Neuron (in vitro differentiated cells): ENCODE measurements at regions not wholly inside any gene's neighbourhood (a gene's known extent, or its start where the extent isn't known, plus 50 kb on each side); places are given as distances from the start of the nearest gene placed in this dataset.

ENCODE experiments used
- H2AFZ ChIP-seq: one replicate; pipeline ENCODE4 v1.6.1; 2013; ENCODE audit warnings: low read depth, mild to moderate bottlenecking, inconsistent platforms, low read length, moderate library complexity
- H3K27me3 ChIP-seq: one replicate; pipeline ENCODE4 v1.6.1; 2013; ENCODE audit warnings: low read length; ENCODE audit not compliant: insufficient read depth
- H3K36me3 ChIP-seq: one replicate; pipeline ENCODE4 v1.6.1; 2013; ENCODE audit warnings: low read length; ENCODE audit not compliant: insufficient read depth
- H3K4me1 ChIP-seq: one replicate; pipeline ENCODE4 v1.6.1; 2013; ENCODE audit warnings: low read length; ENCODE audit not compliant: insufficient read depth
- H3K4me3 ChIP-seq: 2 replicates; pipeline ENCODE4 v1.5.1; 2013; ENCODE audit warnings: mild to moderate bottlenecking, low read length, moderate library complexity
- H3K9me3 ChIP-seq: one replicate; pipeline ENCODE4 v1.6.1; 2013; ENCODE audit warnings: low read length

DNA sequence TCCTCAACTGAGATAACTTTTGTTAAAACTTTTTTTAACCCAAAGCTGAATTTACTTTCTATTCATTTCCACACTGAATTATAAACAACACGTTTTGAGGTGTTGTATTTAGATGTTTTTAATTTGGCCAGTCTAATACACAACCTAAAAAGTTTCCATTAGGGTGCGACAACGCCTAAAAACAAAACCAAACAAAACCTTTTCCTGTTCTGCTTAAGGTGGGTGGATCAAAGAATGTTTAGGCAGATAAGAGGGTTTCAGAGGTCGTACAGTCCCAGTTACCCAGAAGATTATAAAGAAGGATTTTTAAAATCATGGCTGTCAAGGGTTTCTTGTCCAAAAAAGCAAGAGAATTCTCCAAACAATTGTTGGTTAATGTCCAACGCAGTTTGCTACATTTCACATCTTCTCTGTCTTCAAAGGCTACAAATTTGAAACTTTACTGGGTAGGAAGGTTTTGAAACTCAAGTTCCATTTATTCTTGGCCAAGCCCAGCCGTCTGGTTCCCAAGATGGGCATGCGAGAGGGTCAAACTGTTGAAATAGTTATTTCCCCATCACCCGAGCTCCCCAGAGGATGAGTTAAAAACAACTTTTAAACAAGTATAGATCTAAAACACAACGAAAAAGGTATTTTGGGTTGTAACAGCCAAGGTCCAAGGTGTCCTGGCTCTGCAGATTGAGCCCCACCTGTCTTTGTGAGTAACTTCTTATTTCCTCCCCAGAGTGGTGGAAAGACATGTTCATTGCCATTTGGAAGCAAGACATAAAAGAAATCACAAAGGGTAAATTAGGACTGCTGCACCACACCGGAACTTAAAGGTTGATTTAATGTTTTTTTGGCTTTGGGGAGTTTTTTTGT, 122.8 kb upstream of the MAP3K1 start:
- Histone ChIP-seq H3K4me1 (no peaks in the 10 kb centered on the region), H3K4me3 (no peak overlapping the region), H3K9me3 (no peaks in the 10 kb centered on the region), H3K36me3 (no peaks in the 10 kb centered on the region), H2AFZ (no peak overlapping the region), H3K27me3 (no peaks in the 10 kb centered on the region)

DNA sequence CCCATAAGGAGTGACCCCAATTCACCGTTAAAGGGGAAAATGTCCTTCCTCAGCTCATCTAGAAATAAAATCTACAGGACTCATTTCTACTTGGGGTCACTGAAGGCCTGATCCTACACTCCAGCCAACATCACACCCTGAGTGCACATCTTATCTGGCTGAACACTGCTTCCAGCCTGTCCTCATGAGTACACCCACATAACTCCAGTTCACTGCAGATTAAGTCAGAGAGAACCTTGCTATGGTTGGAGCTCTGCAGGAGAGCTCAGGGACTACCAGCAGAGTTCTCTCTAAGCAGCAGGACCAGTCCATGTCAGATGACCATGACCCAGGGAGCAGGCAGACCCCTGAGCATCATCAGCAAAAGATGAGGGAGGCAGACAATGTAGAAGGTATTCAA, 126.9 kb upstream of the MAP3K1 start:
- Histone ChIP-seq H3K27me3 (no peaks in the 10 kb centered on the region), H2AFZ (no peak overlapping the region), H3K36me3 (no peaks in the 10 kb centered on the region), H3K4me3 (no peak overlapping the region), H3K9me3 (no peaks in the 10 kb centered on the region), H3K4me1 (no peaks in the 10 kb centered on the region)

DNA sequence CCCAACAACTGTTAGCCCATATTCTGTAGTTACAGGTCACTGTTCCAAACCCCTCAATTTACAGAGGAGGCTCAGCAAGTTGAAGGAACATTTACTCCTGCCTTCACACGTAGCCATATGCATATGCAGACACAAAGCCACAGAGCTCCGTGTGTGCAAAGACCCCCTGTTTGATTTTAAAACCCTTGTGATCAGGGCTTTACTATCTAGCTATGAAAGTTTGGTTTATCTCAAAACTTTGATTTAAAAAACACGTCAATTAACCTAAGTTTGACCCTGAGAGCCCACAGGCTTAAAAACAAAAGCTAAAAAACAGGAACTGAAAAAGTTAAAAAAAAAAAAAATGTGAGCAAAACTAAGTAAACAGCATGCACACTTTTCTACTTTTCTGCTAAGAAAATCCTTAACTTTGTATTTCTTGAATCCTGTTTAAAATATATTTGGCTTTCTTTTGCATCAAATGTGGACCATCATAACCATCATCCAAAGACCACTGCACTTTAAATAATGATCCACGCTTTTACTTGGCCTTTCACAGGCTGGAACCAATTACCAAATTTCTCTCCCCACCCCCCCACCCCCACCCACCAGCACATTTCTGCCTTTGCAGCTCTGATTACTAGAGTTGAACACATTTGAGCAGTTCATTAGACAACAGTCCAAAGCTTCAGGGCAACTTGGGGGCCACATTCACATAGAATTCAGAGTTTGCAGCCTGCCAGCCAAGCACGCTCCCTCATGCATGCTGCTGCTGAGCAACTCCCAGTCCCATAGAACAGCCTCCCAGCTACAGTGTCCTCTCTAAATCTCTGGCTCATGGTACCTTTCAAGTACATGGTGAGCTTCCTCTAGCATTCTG, 128.8 kb upstream of the MAP3K1 start:
- Histone ChIP-seq H2AFZ (no peak overlapping the region), H3K27me3 (no peaks in the 10 kb centered on the region), H3K4me3 (no peak overlapping the region), H3K9me3 (no peaks in the 10 kb centered on the region), H3K36me3 (no peaks in the 10 kb centered on the region), H3K4me1 (no peaks in the 10 kb centered on the region)

DNA sequence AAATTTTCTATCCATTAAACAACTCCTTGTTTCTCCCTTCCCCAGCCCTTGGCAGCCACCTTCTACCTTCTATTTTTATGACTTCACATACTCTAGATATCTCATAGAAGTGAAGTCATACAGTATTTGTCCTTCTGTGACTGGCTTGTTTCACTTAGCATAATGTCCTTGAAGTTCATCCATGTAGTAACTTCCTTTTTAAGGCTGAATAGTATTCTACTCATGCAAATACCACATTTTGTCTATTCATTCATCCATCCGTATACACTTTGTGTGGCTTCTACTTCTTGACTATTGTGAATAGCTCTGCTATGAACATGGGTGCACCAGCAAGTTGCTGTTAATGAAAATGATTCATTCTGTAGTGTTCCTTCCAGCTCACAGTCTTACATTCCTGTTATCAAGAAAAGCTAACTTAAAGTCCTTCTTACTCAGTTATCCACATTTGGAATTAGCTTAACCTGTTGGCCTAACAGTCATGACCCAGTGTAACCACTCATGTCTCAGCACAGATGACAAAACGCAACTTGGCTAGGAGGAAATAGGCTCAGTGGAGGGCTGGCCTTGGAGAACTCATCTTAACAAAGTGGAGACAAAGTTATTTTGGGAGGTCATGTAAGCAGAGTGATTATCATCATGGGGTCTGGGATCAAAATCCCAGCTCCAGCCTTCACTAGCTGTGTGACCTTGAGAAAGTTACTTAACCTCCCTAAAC, 129.7 kb upstream of the MAP3K1 start:
- no peak overlapping the region for H2AFZ ChIP-seq
- no peak overlapping the region for H3K4me3 ChIP-seq
- H3K27me3 ChIP-seq: no peaks in the 10 kb centered on the region

DNA sequence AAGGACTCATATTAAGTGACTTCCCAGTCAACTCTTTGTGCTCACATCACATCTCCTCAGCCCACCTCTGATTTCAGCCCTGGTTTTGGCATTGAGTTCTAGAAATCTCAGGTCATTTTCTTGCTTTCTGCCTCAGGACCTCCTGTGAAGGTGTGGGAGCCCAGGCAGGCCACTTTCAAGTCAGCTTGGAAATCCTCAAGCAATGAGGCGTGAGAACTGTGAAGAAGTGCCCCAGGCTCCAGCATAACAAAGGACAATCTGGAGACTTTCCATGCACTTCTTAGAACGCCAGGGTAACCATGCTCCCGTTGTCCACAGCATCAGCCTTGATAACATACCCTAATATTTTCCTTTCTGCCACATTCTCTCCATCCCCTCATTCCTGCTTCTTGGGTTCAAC, 131.2 kb upstream of the MAP3K1 start:
- H3K36me3 ChIP-seq: no peaks in the 10 kb centered on the region
- H3K4me3 ChIP-seq: no peak overlapping the region
- H3K27me3 ChIP-seq: no peaks in the 10 kb centered on the region
- H3K9me3 ChIP-seq: no peaks in the 10 kb centered on the region
- H3K4me1 ChIP-seq: no peaks in the 10 kb centered on the region
- H2AFZ ChIP-seq: no peak overlapping the region

More for the DNA sequence above, 129.7 kb upstream of the MAP3K1 start:
- Histone ChIP-seq H3K36me3 (no peaks in the 10 kb centered on the region), H3K9me3 (no peaks in the 10 kb centered on the region), H3K4me1 (no peaks in the 10 kb centered on the region)

DNA sequence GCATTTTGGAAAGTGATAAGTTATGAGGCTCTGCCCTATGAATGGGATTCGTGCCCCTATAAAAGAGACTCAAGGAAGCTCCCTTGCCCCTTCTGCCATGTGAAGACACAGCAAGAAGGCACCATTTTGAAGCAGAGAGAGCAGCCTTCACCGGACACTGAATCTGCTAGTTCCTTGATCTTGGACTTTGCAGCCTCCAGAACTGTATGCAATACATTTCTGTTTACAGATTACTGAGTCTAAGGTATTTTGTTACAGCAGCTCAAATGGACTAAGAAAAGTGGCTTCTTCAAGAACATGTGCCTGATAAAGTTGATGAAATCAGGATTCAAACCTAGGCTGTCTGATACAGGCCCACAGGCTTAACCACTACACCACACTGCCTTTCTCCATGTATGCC, 131.6 kb upstream of the MAP3K1 start:
- Histone ChIP-seq H2AFZ (no peak overlapping the region), H3K27me3 (no peaks in the 10 kb centered on the region), H3K9me3 (no peaks in the 10 kb centered on the region), H3K4me3 (no peak overlapping the region), H3K36me3 (no peaks in the 10 kb centered on the region), H3K4me1 (no peaks in the 10 kb centered on the region)

DNA sequence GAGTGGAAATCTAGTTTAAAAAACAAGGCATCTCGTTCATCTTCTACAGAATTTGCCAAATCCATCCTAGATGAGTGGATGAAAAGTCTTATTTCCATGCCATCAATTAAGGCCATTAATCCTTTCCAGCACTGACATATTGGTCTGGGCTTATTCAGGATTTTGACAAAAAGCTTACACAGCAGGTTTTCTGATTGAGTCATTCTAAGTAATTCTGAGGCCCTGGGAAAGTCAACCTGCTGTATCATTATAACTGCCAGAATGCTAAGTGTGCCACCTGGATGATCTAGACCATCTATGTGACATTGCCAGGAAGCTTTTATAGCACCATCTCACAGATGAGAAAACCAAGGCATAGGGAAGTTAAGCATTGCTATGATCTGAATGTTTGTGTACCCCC, 132.1 kb upstream of the MAP3K1 start:
- no peak overlapping the region for H2AFZ ChIP-seq
- H3K27me3 ChIP-seq: no peaks in the 10 kb centered on the region

DNA sequence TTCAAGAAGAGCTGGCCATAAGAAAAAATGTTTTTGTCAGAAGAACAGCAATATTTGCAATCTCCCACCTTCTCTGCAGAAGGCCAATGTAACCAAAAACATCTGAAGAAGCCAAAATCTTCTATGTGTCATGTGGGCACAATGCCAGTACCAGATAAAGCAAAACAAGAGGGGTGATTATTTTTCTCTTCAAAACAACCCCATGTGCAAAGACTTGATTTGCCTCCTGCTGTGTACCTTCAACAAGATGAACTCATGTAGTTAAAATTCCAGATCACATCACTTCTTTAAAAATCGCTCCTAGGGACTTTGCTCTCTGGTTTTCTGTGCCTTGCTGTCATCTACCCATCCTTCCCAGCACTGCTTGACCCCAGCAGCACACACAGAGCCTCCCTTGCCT, 134.0 kb upstream of the MAP3K1 start:
- Histone ChIP-seq H3K4me3 (no peak overlapping the region), H2AFZ (no peak overlapping the region), H3K27me3 (no peaks in the 10 kb centered on the region), H3K4me1 (no peaks in the 10 kb centered on the region), H3K9me3 (no peaks in the 10 kb centered on the region), H3K36me3 (no peaks in the 10 kb centered on the region)

More for the DNA sequence above, 132.1 kb upstream of the MAP3K1 start:
- H3K4me1 ChIP-seq: no peaks in the 10 kb centered on the region
- no peaks in the 10 kb centered on the region for H3K36me3 ChIP-seq
- no peak overlapping the region for H3K4me3 ChIP-seq
- H3K9me3 ChIP-seq: no peaks in the 10 kb centered on the region

DNA sequence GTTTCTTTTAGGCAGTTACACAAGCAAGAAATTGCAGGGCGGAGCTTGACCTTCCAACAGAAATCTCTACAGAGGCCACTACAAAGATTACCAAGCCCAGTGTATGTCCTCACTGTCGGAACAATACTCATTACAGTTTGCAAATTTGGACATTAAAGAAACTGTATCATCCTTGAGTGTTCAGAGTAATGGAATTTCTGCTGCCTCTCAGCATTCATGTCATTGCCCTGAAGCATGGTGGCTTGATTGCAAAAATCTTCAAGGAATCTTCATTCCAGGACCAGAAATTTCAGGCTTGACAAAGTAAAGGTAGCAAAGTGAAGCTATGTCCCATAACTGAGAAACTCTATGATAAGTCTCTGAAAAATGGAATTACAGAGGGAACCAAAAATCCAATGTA, 134.6 kb upstream of the MAP3K1 start:
- H3K4me3 ChIP-seq: no peak overlapping the region
- H2AFZ ChIP-seq: no peak overlapping the region
- no peaks in the 10 kb centered on the region for H3K4me1 ChIP-seq
- H3K27me3 ChIP-seq: no peaks in the 10 kb centered on the region
- H3K9me3 ChIP-seq: no peaks in the 10 kb centered on the region
- H3K36me3 ChIP-seq: no peaks in the 10 kb centered on the region

DNA sequence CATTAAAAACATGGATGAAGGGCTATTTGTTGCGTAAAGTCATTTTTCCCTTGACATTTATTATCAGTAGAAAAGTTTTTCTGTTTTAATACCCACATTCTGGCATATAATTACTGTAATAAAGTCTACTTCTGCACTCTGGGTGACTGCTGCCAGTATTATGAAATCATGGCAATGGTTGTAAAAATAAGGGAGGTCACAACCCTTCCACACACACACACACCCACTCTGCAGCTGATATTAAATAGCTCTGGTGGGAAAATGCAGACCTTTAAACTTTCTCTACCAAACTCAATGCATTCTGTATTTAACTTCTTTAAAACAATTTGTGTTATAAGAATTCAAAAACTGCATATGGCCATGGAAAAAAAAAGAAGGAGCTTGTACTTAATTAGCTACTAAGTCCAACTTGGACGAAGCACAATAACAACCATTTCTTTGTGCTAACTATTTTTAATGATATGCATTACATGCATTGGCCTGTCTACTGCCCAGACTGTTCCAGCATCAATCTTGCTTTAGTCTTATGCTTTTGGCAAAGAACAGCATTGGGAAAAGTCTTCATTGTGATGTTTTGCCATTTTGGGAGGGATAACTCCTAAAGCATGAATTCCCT, 137.6 kb upstream of the MAP3K1 start:
- Histone ChIP-seq H3K36me3 (no peaks in the 10 kb centered on the region), H3K27me3 (no peaks in the 10 kb centered on the region), H2AFZ (no peak overlapping the region), H3K4me1 (no peaks in the 10 kb centered on the region), H3K4me3 (no peak overlapping the region), H3K9me3 (no peaks in the 10 kb centered on the region)

DNA sequence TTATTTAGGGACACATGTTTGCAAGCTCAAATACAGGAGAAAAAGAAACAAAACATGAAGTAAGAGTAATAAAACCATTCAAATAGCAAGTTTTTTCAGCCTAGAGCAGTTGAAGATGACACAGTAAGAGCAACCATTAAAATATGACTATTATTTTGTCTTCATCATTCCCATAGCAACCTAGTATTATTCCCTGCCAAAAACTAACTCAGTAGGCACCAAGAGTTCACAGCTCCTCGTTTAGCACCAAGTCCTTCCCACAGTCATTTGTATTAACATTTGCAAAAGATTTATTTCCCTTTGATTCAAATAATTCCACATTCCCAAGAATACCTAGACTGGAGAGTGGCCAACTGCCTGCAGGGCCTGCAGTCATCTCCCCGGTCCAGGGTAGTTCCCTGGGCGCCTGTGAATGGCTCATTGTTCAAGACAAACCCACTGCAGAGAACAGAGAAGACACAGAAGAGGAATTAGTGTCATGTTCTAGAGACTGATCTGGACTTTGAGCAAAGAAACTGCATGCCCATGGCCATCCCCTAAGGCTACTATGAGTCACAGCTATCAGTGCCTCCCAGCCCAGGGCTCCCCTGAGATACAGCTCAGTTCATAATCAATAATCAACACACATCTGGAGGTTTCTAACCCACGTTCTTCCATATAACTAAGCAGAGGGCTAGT, 139.1 kb upstream of the MAP3K1 start:
- Histone ChIP-seq H3K9me3 (no peaks in the 10 kb centered on the region), H3K27me3 (no peaks in the 10 kb centered on the region), H3K36me3 (no peaks in the 10 kb centered on the region), H3K4me1 (no peaks in the 10 kb centered on the region), H3K4me3 (no peak overlapping the region), H2AFZ (no peak overlapping the region)

DNA sequence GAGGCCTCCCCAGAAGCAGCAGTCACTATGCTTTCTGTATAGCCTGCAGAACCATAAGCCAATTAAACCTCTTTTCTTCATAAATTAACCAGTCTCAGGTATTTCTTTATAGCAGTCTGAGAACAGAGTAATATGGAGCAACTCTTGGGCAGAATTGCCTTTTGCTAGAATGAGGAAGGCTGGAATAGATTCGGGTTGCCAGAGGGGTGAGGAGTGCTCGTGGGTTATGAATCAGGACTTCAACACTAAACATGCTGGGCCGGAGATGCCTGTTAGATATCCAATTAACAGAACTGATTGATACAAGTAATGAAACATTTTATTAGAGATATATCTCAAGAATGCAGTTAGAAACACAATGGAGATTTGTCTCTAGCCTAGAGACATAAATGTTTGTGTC, 140.9 kb upstream of the MAP3K1 start:
- H3K9me3 ChIP-seq: no peaks in the 10 kb centered on the region
- no peak overlapping the region for H2AFZ ChIP-seq
- no peaks in the 10 kb centered on the region for H3K36me3 ChIP-seq
- H3K4me3 ChIP-seq: no peak overlapping the region
- H3K4me1 ChIP-seq: peaks cover 4% of the 10 kb centered on the region
- H3K27me3 ChIP-seq: no peaks in the 10 kb centered on the region
